GM23248 (cell line): ENCODE measurements at regions not wholly inside any gene's neighbourhood (a gene's known extent, or its start where the extent isn't known, plus 50 kb on each side); places are given as distances from the start of the nearest gene placed in this dataset.

Experiments used
- EZH2 ChIP-seq: fragments of 200-600 bp; sonication (generic); IDR thresholded peaks from 2 replicates; pipeline ENCODE4 v1.6.1; 2018; ENCODE audit warnings: antibody characterized with exemption, mild to moderate bottlenecking; ENCODE audit not compliant: insufficient read depth, poor library complexity, severe bottlenecking
- EZH2phosphoT487 ChIP-seq: fragments of 200-600 bp; sonication (generic); IDR thresholded peaks from 2 replicates; pipeline ENCODE4 v1.6.1; 2018; ENCODE audit warnings: antibody characterized with exemption, moderate library complexity, mild to moderate bottlenecking, low read depth; ENCODE audit not compliant: insufficient read depth

- TF ChIP-seq EZH2phosphoT487 (no peak), EZH2 (no peak)
Measured at GRCh38 chr4:147421456-147421855, 59.4 kb upstream of the EDNRA start.
